T-helper 22 cell (primary cell): ENCODE measurements at regions not wholly inside any gene's neighbourhood (a gene's known extent, or its start where the extent isn't known, plus 50 kb on each side); places are given as distances from the start of the nearest gene placed in this dataset.
"Not testable (repeated sequence)": the region's sequence is repeated elsewhere in the genome, so short reads cannot be mapped to it uniquely, and the experiment has no call there.

Experiments
- DNase-seq: peaks from one replicate; pipeline ENCODE4 v3.0.0-alpha.2; 2020; ENCODE audit warnings: low read depth

- no peak for DNase-seq
Measured at GRCh38 chr20:23299673-23300050, 50.9 kb upstream of the NXT1 start.

- DNase-seq, result no peak
Measured at GRCh38 chr20:23298926-23299672, 51.5 kb upstream of the NXT1 start.

GRCh38 chr20:23298155-23298554, 52.4 kb upstream of the NXT1 start:
- no peak for DNase-seq

GRCh38 chr20:23296841-23297701, 53.5 kb upstream of the NXT1 start:
- DNase-seq, result no peak

- no peak for DNase-seq
Measured at GRCh38 chr20:23295934-23296333, 54.7 kb upstream of the NXT1 start.

GRCh38 chr20:23294671-23295070, 55.9 kb upstream of the NXT1 start:
- DNase-seq, result no peak

- no peak for DNase-seq
Measured at GRCh38 chr20:23294166-23294565, 56.4 kb upstream of the NXT1 start.

GRCh38 chr20:23293689-23294088, 56.9 kb upstream of the NXT1 start:
- no peak for DNase-seq

GRCh38 chr20:23292311-23292710, 58.3 kb upstream of the NXT1 start:
- DNase-seq, result not testable (repeated sequence)

GRCh38 chr20:23291575-23292240, 58.9 kb upstream of the NXT1 start:
- DNase-seq, result no peak

- DNase-seq, result no peak
Measured at GRCh38 chr20:23290761-23291574, 59.6 kb upstream of the NXT1 start.

- no peak for DNase-seq
Measured at GRCh38 chr20:23289724-23290395, 60.7 kb upstream of the NXT1 start.

GRCh38 chr20:23289249-23289648, 61.3 kb upstream of the NXT1 start:
- DNase-seq, result no peak

GRCh38 chr20:23287354-23288190, 63.0 kb upstream of the NXT1 start:
- no peak for DNase-seq

GRCh38 chr20:23286346-23286745, 64.2 kb upstream of the NXT1 start:
- DNase-seq, result no peak

GRCh38 chr20:23285536-23285935, 65.1 kb upstream of the NXT1 start:
- DNase-seq, result no peak

- no peak for DNase-seq
Measured at GRCh38 chr20:23284009-23284408, 66.6 kb upstream of the NXT1 start.

- DNase-seq, result no peak
Measured at GRCh38 chr20:23283096-23283850, 67.3 kb upstream of the NXT1 start.

GRCh38 chr20:23282546-23282945, 68.0 kb upstream of the NXT1 start:
- DNase-seq, result no peak

- DNase-seq, result no peak
Measured at GRCh38 chr20:23282111-23282510, 68.5 kb upstream of the NXT1 start.
